ENCODE measurements at regions not wholly inside any gene's neighbourhood (a gene's known extent, or its start where the extent isn't known, plus 50 kb on each side); places are given as distances from the start of the nearest gene placed in this dataset.
"Not testable (repeated sequence)": the region's sequence is repeated elsewhere in the genome, so short reads cannot be mapped to it uniquely, and the experiment has no call there.

DNA sequence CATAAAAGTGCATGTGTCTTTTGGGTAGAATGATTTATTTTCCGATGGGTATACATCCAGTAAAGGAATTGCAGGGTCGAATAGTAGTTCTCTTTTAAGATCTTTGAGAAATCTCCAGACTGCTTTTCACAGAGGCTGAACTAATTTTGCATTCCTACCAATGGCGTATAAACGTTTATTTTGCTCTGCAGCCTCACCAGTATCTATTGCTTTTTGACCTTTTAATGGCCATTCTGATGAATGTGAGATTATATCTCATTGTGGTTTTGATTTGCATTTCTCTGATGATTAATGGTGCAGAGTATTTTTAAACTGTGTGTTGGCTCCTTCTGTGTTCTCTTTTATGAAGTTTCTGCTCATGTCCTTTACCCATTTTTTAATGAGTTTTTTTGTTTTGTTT lies 1020.1 kb downstream of the NXPH1 start:
- Mint-ChIP-seq H3K27ac (no peak overlapping the region), H3K4me1 (no peaks in the 10 kb centered on the region), H3K4me3 (no peak overlapping the region), H3K27me3 (no peaks in the 10 kb centered on the region), H3K9me3 (peaks cover 7% of the 10 kb centered on the region), H3K36me3 (ENCODE audit: low read depth) (no peaks in the 10 kb centered on the region)
- DNase-seq: no peak
- intact Hi-C loops (cut with micrococcal nuclease): no loop called here

DNA sequence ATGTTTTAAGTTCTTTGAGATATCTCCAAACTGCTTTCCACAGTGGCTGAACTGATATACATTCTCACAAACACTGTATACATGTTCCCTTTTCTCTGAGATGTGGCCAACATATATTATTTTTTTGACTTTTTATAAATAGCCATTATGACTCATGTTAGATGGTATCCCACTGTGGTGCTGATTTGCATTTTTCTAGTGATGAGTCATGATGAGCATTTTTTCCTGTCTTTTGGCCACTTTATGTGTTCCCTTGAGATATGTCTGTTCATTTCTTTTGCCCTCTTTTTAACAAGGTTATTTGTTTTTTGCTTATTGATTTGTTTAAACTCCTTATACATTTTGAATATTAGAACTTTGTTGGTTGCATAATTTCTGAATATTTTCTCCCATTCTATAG lies 1055.1 kb downstream of the NXPH1 start:
- no peak for DNase-seq
- intact Hi-C loops (cut with micrococcal nuclease): no loop called here
- Mint-ChIP-seq H3K9me3 (peaks cover 8% of the 10 kb centered on the region), H3K27ac (no peak overlapping the region), H3K4me1 (no peaks in the 10 kb centered on the region), H3K36me3 (ENCODE audit: low read depth) (no peaks in the 10 kb centered on the region), H3K4me3 (no peak overlapping the region), H3K27me3 (no peaks in the 10 kb centered on the region)

DNA sequence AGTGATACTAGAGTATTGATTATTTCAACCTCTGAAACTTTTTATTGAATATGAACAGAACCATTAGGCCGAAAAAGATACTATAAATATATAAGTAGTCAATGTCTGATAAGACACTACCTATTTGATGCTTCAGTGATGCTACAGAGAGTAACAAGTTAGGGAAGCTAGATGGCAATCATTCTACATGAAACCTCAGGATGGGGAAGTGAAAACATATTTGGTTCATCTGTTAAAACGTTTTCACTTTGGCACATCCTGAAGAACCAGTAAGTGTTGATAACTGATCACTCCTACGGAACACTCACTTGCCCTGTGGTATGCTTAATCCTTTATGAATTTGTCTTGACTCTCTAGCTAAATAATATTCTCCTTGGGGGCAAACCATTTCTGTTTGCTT lies 1064.9 kb downstream of the NXPH1 start:
- Mint-ChIP-seq H3K36me3 (ENCODE audit: low read depth) (no peaks in the 10 kb centered on the region), H3K4me3 (no peak overlapping the region), H3K9me3 (peaks cover 6% of the 10 kb centered on the region), H3K4me1 (no peaks in the 10 kb centered on the region), H3K27me3 (no peaks in the 10 kb centered on the region), H3K27ac (no peak overlapping the region)
- intact Hi-C loops (cut with micrococcal nuclease): no loop called here
- DNase-seq: no peak

DNA sequence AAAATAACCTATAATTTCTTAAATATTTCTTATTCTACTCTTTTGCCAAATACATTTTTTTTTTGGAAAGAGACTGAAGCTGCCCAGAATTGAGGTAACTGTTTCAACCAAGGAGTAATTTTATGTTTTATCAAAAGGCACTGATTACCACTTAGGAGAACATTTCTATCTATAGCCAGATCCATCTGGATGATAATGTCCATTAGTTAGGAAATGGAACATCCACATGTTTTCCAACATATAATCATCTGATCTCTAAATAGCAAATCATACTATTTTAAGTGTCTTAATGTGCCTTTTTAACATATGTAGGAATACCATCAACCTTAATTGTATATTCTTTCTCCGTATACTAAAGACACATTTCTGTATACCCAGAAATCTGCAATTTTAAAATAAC lies 1068.9 kb downstream of the NXPH1 start:
- intact Hi-C loops (cut with micrococcal nuclease): no loop called here
- no peaks in the 10 kb centered on the region for H3K36me3 Mint-ChIP-seq (ENCODE audit: low read depth)
- no peak for DNase-seq
- no peak overlapping the region for H3K27ac Mint-ChIP-seq
- no peaks in the 10 kb centered on the region for H3K27me3 Mint-ChIP-seq
- no peak overlapping the region for H3K4me3 Mint-ChIP-seq
- no peaks in the 10 kb centered on the region for H3K4me1 Mint-ChIP-seq
- H3K9me3 Mint-ChIP-seq: peaks cover 6% of the 10 kb centered on the region

DNA sequence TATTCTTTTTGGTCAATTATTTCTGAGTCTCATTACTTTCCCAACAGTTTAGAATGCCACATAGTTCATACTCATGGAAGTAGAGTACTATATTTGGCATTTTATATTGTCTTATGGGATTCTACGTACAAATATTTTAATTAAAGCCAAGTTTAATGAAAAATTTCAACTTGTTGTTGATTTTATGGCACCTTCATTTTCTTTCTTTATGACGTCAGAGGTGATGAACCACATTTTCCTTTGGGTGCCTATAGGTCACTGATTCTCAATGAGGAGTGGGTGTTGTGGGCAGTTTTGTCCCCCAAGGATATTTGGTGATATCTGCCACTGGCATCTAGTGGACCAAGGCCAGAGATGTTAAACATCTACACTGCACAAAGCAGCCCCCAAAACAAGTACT lies 1071.3 kb downstream of the NXPH1 start:
- H3K36me3 Mint-ChIP-seq (ENCODE audit: low read depth): no peaks in the 10 kb centered on the region
- no peaks in the 10 kb centered on the region for H3K4me1 Mint-ChIP-seq
- intact Hi-C loops (cut with micrococcal nuclease): no loop called here
- H3K27ac Mint-ChIP-seq: no peak overlapping the region
- no peak for DNase-seq
- no peak overlapping the region for H3K4me3 Mint-ChIP-seq
- no peaks in the 10 kb centered on the region for H3K27me3 Mint-ChIP-seq
- H3K9me3 Mint-ChIP-seq: peaks cover 3% of the 10 kb centered on the region

DNA sequence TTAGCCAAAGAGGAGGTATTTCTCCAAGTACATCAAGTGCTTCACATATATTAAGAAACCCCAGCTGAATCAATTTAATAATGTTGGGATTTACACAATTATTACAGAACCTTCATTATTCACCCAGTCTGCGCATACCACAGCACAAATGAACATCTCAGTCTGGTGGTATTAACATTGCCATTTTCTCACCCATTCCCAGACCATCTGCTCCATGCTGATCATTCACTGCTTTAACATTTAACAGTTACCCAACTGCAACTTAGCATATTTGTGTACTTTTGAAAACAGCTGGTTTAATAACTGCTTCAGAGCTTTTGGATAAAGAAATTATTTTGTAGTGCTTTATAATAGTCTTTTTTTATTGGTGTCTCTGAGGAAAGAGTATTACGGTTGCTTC lies 1072.1 kb downstream of the NXPH1 start:
- Mint-ChIP-seq H3K27me3 (no peaks in the 10 kb centered on the region), H3K9me3 (no peaks in the 10 kb centered on the region), H3K4me1 (no peaks in the 10 kb centered on the region), H3K27ac (no peak overlapping the region), H3K36me3 (ENCODE audit: low read depth) (no peaks in the 10 kb centered on the region), H3K4me3 (no peak overlapping the region)
- DNase-seq: no peak
- intact Hi-C loops (cut with micrococcal nuclease): no loop called here

DNA sequence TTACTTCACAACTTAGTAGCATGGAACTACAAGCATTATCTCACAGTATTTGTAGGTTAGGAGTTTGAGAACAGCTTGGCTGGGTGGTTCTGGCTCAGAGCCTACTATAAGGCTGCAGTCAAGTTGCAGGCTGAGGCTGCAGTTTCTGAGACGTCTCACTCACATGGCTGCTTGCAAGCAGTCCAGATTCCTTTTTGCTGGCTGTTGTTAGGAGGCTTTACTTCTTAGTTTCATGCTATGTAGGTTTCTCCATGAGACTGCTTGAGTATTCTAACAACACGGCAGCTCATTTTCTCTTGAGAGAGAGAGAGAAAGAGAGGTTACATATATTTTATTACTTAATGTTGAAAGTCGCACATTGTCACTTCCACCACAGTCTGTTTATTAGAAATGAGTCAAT lies 1073.9 kb downstream of the NXPH1 start:
- no peaks in the 10 kb centered on the region for H3K4me1 Mint-ChIP-seq
- no peak overlapping the region for H3K4me3 Mint-ChIP-seq
- DNase-seq: no peak
- H3K27me3 Mint-ChIP-seq: no peaks in the 10 kb centered on the region
- H3K9me3 Mint-ChIP-seq: no peaks in the 10 kb centered on the region
- no peak overlapping the region for H3K27ac Mint-ChIP-seq
- intact Hi-C loops (cut with micrococcal nuclease): no loop called here
- H3K36me3 Mint-ChIP-seq (ENCODE audit: low read depth): no peaks in the 10 kb centered on the region

DNA sequence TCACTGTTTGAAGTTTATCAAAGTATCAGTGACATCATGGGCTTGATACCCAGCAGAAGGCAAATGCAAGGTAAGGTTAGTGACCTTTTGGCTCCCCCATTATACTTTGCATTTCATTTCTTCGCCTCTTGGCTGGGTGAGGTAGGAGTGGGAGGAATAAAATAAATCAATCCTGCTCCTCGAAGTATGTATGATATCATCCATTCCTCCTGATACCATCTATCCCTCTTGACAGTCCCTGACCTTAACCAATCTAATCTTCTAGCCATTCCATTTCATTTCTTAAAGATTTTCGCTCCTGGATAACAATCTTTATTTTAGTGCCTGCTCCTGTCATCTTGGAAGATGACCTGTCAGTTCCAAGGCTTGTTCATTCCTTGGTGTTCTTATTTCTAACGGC lies 1083.3 kb downstream of the NXPH1 start:
- no peak for DNase-seq
- no peaks in the 10 kb centered on the region for H3K4me1 Mint-ChIP-seq
- H3K36me3 Mint-ChIP-seq (ENCODE audit: low read depth): no peaks in the 10 kb centered on the region
- H3K27me3 Mint-ChIP-seq: no peaks in the 10 kb centered on the region
- H3K27ac Mint-ChIP-seq: no peak overlapping the region
- no peak overlapping the region for H3K4me3 Mint-ChIP-seq
- no peaks in the 10 kb centered on the region for H3K9me3 Mint-ChIP-seq
- intact Hi-C loops (cut with micrococcal nuclease): no loop called here

DNA sequence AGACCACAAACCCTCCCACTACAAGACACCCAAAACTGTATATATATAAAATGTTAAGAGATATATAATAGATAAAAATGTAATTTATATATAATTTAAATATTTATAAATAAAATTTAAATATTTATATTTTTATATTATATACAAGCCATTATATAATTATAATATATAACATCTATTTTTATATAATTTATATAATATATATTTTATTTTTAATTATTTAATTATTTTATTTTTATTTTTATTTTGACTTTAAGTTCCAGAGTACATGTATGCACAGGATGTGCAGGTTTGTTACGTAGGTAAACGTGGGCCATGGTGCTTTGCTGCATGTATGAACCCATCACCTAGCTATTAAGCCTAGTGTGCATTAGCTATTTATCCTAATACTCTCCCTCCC lies 1090.2 kb downstream of the NXPH1 start:
- Mint-ChIP-seq H3K27ac (no peak overlapping the region), H3K9me3 (no peaks in the 10 kb centered on the region), H3K36me3 (ENCODE audit: low read depth) (no peaks in the 10 kb centered on the region), H3K4me3 (no peak overlapping the region), H3K4me1 (no peaks in the 10 kb centered on the region), H3K27me3 (no peaks in the 10 kb centered on the region)
- intact Hi-C loops (cut with micrococcal nuclease): no loop called here
- no peak for DNase-seq

DNA sequence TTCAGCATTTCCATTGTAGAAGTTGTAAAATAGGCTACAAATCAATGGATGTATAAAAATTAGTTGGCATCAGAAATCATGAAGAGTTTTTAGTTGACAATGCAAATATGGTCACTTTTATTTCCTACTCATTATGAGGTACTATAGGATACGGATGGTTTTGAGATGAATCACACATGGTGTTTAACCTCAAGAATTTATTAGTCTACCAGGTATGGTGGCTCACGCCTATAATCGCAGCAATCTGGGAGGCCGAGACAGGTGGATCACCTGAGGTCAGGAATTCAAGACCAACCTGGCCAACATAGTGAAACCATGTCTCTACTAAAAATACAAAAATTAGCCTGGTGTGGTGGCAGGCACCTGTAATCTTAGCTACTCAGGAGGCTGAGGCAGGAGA lies 1119.0 kb downstream of the NXPH1 start:
- intact Hi-C loops (cut with micrococcal nuclease); H3K27me3 Mint-ChIP-seq; H3K36me3 Mint-ChIP-seq (ENCODE audit: low read depth); H3K4me1 Mint-ChIP-seq; DNase-seq; H3K9me3 Mint-ChIP-seq; H3K27ac Mint-ChIP-seq; H3K4me3 Mint-ChIP-seq: not testable (repeated sequence)

DNA sequence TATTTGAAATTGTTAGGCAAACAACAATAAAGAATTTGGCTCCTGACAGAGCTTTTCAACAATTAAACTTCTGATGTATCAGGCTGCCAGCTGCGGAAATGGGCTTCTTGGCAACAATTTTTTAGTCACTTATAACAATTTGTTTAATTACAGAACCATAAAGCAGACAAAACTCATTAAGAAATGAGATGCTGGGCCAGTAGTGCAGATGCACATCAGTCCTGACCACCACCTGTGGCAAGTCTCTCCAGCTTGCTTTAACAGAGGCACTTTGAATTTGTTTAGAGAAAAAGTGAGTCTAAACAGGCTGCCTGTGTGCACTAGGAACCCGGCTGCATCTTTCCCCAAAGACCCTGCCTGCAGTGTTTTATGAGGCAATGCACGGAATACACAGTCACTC lies 1124.4 kb downstream of the NXPH1 start:
- H3K4me1 Mint-ChIP-seq: no peaks in the 10 kb centered on the region
- no peak overlapping the region for H3K4me3 Mint-ChIP-seq
- H3K27ac Mint-ChIP-seq: no peak overlapping the region
- H3K9me3 Mint-ChIP-seq: no peaks in the 10 kb centered on the region
- H3K27me3 Mint-ChIP-seq: no peaks in the 10 kb centered on the region
- intact Hi-C loops (cut with micrococcal nuclease): no loop called here
- DNase-seq: no peak
- H3K36me3 Mint-ChIP-seq (ENCODE audit: low read depth): no peaks in the 10 kb centered on the region

DNA sequence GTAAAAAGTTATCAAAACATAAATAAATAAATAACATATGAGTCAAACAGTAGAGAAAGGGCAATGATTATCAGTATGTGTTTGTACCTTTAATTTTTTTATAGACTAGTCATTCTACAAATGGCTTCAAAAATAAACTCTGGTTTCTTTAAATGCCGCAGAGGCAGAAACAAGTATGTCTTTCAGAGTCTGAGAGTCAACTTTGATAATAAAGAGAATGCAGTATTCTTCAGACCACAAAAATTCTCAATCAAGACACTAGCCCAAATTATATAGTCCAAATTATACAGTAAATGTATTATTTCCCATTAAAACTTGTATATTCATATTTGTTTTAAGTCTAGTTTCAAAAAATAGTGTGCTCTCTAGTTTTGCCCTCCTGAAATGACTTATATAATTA lies 1142.3 kb downstream of the NXPH1 start:
- H3K27me3 Mint-ChIP-seq: no peaks in the 10 kb centered on the region

DNA sequence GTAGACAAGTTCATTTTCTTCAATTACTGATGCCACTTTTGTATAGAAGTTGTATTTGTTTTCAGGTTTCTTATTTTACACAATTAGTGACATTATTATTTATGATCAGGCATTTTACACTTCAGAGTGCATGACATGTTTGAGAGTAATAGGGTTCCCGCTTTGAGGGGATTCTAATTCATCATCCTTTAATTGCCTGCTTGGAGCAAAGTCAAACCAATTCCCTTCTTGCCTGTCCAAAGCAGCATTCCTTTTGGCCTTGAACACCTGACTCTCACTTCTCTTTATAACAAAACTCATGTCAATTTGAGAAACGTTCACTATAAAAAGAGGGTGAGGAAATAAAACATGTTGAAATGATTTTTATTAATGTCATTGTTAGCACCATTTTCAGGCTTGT lies 1149.4 kb downstream of the NXPH1 start:
- Mint-ChIP-seq H3K27me3 (no peaks in the 10 kb centered on the region), H3K27ac (no peak overlapping the region), H3K4me1 (no peaks in the 10 kb centered on the region), H3K36me3 (ENCODE audit: low read depth) (no peaks in the 10 kb centered on the region), H3K9me3 (peaks cover 3% of the 10 kb centered on the region), H3K4me3 (no peak overlapping the region)
- DNase-seq: no peak
- intact Hi-C loops (cut with micrococcal nuclease): no loop called here

More for the DNA sequence above, 1142.3 kb downstream of the NXPH1 start:
- Mint-ChIP-seq H3K9me3 (no peaks in the 10 kb centered on the region), H3K27ac (no peak overlapping the region), H3K4me1 (no peaks in the 10 kb centered on the region), H3K36me3 (ENCODE audit: low read depth) (no peaks in the 10 kb centered on the region), H3K4me3 (no peak overlapping the region)
- intact Hi-C loops (cut with micrococcal nuclease): no loop called here
- no peak for DNase-seq

DNA sequence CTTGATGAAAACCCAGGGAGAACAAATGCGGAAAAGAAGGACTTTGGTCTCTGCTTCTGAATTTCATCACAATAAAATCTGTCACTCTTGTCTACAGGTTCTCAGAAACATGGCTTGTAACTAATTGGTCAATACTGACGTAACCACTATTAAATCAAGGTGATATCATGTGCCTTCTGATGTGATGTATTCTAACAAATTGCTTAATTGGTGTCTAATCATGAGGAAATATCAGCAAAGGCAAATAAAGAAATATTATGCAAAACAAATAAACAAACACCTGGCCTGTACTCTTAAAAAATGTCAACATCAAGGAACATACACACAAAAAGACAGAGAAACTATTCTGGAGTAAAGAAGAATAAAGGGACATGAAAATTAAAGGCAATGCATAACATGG lies 1165.0 kb downstream of the NXPH1 start:
- no peak for DNase-seq
- Mint-ChIP-seq H3K27ac (no peak overlapping the region), H3K4me1 (no peaks in the 10 kb centered on the region), H3K4me3 (no peak overlapping the region), H3K36me3 (ENCODE audit: low read depth) (no peaks in the 10 kb centered on the region), H3K9me3 (peaks cover 6% of the 10 kb centered on the region), H3K27me3 (no peaks in the 10 kb centered on the region)
- intact Hi-C loops (cut with micrococcal nuclease): no loop called here

DNA sequence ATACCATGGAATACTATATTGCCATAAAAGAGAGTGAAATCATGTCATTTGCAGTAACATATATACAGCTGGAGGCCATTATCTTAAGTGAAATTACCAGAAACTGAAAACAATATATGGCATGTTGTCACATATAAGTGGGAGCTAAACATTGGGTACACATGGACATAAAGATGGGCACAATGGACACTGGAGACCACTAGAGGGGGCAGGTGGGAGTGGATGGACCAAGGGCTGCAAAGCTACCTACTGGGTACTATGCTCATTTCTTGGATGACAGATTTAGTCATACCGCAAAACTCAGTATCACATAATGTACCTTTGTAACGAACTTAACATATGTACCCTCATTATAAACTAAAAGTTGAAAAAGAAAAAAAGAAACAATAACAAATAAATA lies 1167.6 kb downstream of the NXPH1 start:
- Mint-ChIP-seq H3K36me3 (ENCODE audit: low read depth) (no peaks in the 10 kb centered on the region), H3K27ac (no peak overlapping the region), H3K4me1 (no peaks in the 10 kb centered on the region), H3K27me3 (no peaks in the 10 kb centered on the region), H3K9me3 (no peaks in the 10 kb centered on the region), H3K4me3 (no peak overlapping the region)
- intact Hi-C loops (cut with micrococcal nuclease): no loop called here
- DNase-seq: no peak

DNA sequence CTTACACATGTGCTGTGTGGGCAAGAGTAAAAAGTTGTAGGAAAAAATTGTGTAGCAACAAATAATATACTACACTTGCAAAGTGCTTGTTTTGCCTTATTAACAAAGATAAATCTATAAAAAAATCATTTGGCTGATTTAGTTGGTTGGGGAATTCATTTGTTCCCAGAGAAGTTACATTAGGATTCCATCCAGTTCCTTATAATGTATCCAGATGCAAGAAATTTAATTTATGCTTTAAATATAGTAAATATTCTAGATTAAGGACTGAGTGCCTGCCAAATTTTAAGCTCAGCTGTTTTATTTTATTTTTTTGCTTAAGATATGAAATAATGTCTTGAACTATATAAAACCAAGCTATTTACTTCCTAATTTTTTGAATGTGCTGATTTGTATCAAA lies 1169.9 kb downstream of the NXPH1 start:
- Mint-ChIP-seq H3K9me3 (peaks cover 4% of the 10 kb centered on the region), H3K27ac (no peak overlapping the region), H3K4me3 (no peak overlapping the region), H3K36me3 (ENCODE audit: low read depth) (no peaks in the 10 kb centered on the region), H3K27me3 (no peaks in the 10 kb centered on the region), H3K4me1 (no peaks in the 10 kb centered on the region)
- no peak for DNase-seq
- intact Hi-C loops (cut with micrococcal nuclease): no loop called here
